ENCODE measurements at regions not wholly inside any gene's neighbourhood (a gene's known extent, or its start where the extent isn't known, plus 50 kb on each side); places are given as distances from the start of the nearest gene placed in this dataset.
A peak's percentile ranks its signal among the peaks of the same experiment; 100 is the strongest.
"Not testable (repeated sequence)": the region's sequence is repeated elsewhere in the genome, so short reads cannot be mapped to it uniquely, and the experiment has no call there.

GRCh38 chr14:71165121-71166031 lies 258.1 kb downstream of the PCNX1 start:
- DNase-seq: no peak

GRCh38 chr14:71166180-71166837 lies 259.1 kb downstream of the PCNX1 start:
- DNase-seq: peak; percentile 71

- DNase-seq: not testable (repeated sequence)
Measured at GRCh38 chr14:71167325-71167950, 260.2 kb downstream of the PCNX1 start.

- DNase-seq: not testable (repeated sequence)
Measured at GRCh38 chr14:71168161-71168560, 260.9 kb downstream of the PCNX1 start.

GRCh38 chr14:71168564-71169427 lies 261.5 kb downstream of the PCNX1 start:
- DNase-seq: no peak

GRCh38 chr14:71169861-71170260 lies 262.6 kb downstream of the PCNX1 start:
- DNase-seq: no peak

GRCh38 chr14:71175491-71175890 lies 268.2 kb downstream of the PCNX1 start:
- no peak for DNase-seq

GRCh38 chr14:71179066-71179465 lies 271.8 kb downstream of the PCNX1 start:
- no peak for DNase-seq

- no peak for DNase-seq
Measured at GRCh38 chr14:71180397-71180796, 273.1 kb downstream of the PCNX1 start.

- DNase-seq: no peak
Measured at GRCh38 chr14:71181215-71182003, 274.1 kb downstream of the PCNX1 start.

GRCh38 chr14:71183876-71184689 lies 276.8 kb downstream of the PCNX1 start:
- DNase-seq: peak; percentile 75

- no peak for DNase-seq
Measured at GRCh38 chr14:71185637-71186036, 278.4 kb downstream of the PCNX1 start.

- DNase-seq: no peak
Measured at GRCh38 chr14:71187633-71188356, 280.5 kb downstream of the PCNX1 start.

- no peak for DNase-seq
Measured at GRCh38 chr14:71190770-71191374, 283.6 kb downstream of the PCNX1 start.

- DNase-seq: no peak
Measured at GRCh38 chr14:71193663-71194062, 286.4 kb downstream of the PCNX1 start.

- DNase-seq: no peak
Measured at GRCh38 chr14:71194251-71194650, 287.0 kb downstream of the PCNX1 start.

- DNase-seq: no peak
Measured at GRCh38 chr14:71196921-71197320, 289.7 kb downstream of the PCNX1 start.

GRCh38 chr14:71198687-71199086 lies 291.4 kb downstream of the PCNX1 start:
- DNase-seq: no peak

GRCh38 chr14:71201840-71202239 lies 294.6 kb downstream of the PCNX1 start:
- DNase-seq: no peak

- no peak for DNase-seq
Measured at GRCh38 chr14:71202881-71203280, 295.6 kb downstream of the PCNX1 start.

All from NCI-H1694 treated with DMSO at 0.1 percent for 48 hours (cell line).